Fibroblast of skin of right quadriceps (primary cell): ENCODE measurements at regions not wholly inside any gene's neighbourhood (a gene's known extent, or its start where the extent isn't known, plus 50 kb on each side); places are given as distances from the start of the nearest gene placed in this dataset.

Source experiments
- DNase-seq: peaks from one replicate; pipeline ENCODE4 v3.0.0-alpha.2; 2013

- no peak for DNase-seq
These were observed 229.8 kb downstream of the ALX1 start for GRCh38 chr12:85509857-85510256.

- DNase-seq = no peak
These were observed 236.0 kb downstream of the ALX1 start for GRCh38 chr12:85516039-85516438.

- DNase-seq = no peak
These were observed 236.8 kb downstream of the ALX1 start for GRCh38 chr12:85516667-85517325.

GRCh38 chr12:85519163-85519562 is 239.1 kb downstream of the ALX1 start:
- DNase-seq = no peak

- DNase-seq = no peak
These were observed 243.2 kb downstream of the ALX1 start for GRCh38 chr12:85523197-85523596.

GRCh38 chr12:85527192-85527591 is 247.2 kb downstream of the ALX1 start:
- DNase-seq = no peak

- DNase-seq = no peak
These were observed 249.9 kb downstream of the ALX1 start for GRCh38 chr12:85529896-85530295.

- DNase-seq = no peak
These were observed 250.4 kb downstream of the ALX1 start for GRCh38 chr12:85530456-85530855.

GRCh38 chr12:85531341-85531740 is 251.3 kb downstream of the ALX1 start:
- no peak for DNase-seq

- no peak for DNase-seq
These were observed 269.6 kb downstream of the ALX1 start for GRCh38 chr12:85549640-85550039.

- no peak for DNase-seq
These were observed 270.9 kb downstream of the ALX1 start for GRCh38 chr12:85550924-85551323.

- peak; percentile 40 for DNase-seq
These were observed 272.4 kb downstream of the ALX1 start for GRCh38 chr12:85552461-85552860.

- no peak for DNase-seq
These were observed 277.8 kb downstream of the ALX1 start for GRCh38 chr12:85557850-85558249.

- no peak for DNase-seq
These were observed 277.5 kb downstream of the RASSF9 start for GRCh38 chr12:85558684-85559083.

GRCh38 chr12:85559127-85559526 is 277.1 kb downstream of the RASSF9 start:
- DNase-seq = no peak

GRCh38 chr12:85559536-85559935 is 276.7 kb downstream of the RASSF9 start:
- DNase-seq = no peak

- no peak for DNase-seq
These were observed 273.4 kb downstream of the RASSF9 start for GRCh38 chr12:85562765-85563164.

GRCh38 chr12:85564786-85565185 is 271.4 kb downstream of the RASSF9 start:
- DNase-seq = no peak

GRCh38 chr12:85568395-85569103 is 267.7 kb downstream of the RASSF9 start:
- no peak for DNase-seq

- DNase-seq = no peak
These were observed 266.9 kb downstream of the RASSF9 start for GRCh38 chr12:85569261-85569660.

GRCh38 chr12:85572956-85573355 is 263.3 kb downstream of the RASSF9 start:
- DNase-seq = peak; percentile 28

- DNase-seq = no peak
These were observed 262.5 kb downstream of the RASSF9 start for GRCh38 chr12:85573635-85574214.

- DNase-seq = no peak
These were observed 261.9 kb downstream of the RASSF9 start for GRCh38 chr12:85574291-85574690.
